K562 (cell line): ENCODE measurements at regions not wholly inside any gene's neighbourhood (a gene's known extent, or its start where the extent isn't known, plus 50 kb on each side); places are given as distances from the start of the nearest gene placed in this dataset.

ENCODE experiments used
- ATF4 ChIP-seq: fragments of 450-650 bp; formaldehyde crosslinking; IDR thresholded peaks from 2 replicates; pipeline ENCODE4 v1.4.0; 2022; ENCODE audit warnings: mild to moderate bottlenecking, moderate library complexity
- BRD4 ChIP-seq: fragments of 200-600 bp; sonication (generic); IDR thresholded peaks from 2 replicates; pipeline ENCODE4 v1.6.1; 2017; ENCODE audit warnings: inconsistent platforms
- CBX2 ChIP-seq: fragments of 200-600 bp; sonication (generic); IDR thresholded peaks from one replicate; pipeline ENCODE4 v1.6.1; 2012; ENCODE audit warnings: mild to moderate bottlenecking, low read length, inconsistent platforms; ENCODE audit not compliant: insufficient read depth, poor library complexity, severe bottlenecking
- ESRRA ChIP-seq: fragments of 450-650 bp; IDR thresholded peaks from 2 replicates; pipeline ENCODE4 v1.6.1; 2014; ENCODE audit warnings: low read depth, mild to moderate bottlenecking, moderate library complexity, borderline replicate concordance
- FOXP1 ChIP-seq: sonication (generic); formaldehyde crosslinking; IDR thresholded peaks from 2 replicates; pipeline ENCODE4 v1.8.0; 2022; ENCODE audit warnings: mild to moderate bottlenecking, missing genetic modification reagents
- PKNOX1 ChIP-seq: fragments of 450-650 bp; IDR thresholded peaks from 2 replicates; pipeline ENCODE4 v1.6.1; 2016
- SP2 ChIP-seq: IDR thresholded peaks from 2 replicates; pipeline ENCODE4 v1.6.1; 2011; ENCODE audit warnings: mild to moderate bottlenecking, low read depth, low read length, moderate library complexity; ENCODE audit not compliant: poor library complexity, severe bottlenecking; ENCODE audit errors: extremely low read depth
- ZBED1 ChIP-seq: IDR thresholded peaks from 2 replicates; pipeline ENCODE4 v1.6.1; 2014
- ZNF140 ChIP-seq: fragments of 250-450 bp; sonication (Bioruptor Pico); IDR thresholded peaks from 2 replicates; pipeline ENCODE4 v1.8.0; 2021; ENCODE audit warnings: moderate library complexity, mild to moderate bottlenecking, inconsistent platforms
- TF ChIP-seq, protein P1 (sequence below): fragments of 250-450 bp; sonication (Bioruptor Pico); IDR thresholded peaks from 2 replicates; pipeline ENCODE4 v1.4.0; 2020; ENCODE audit warnings: mild to moderate bottlenecking, moderate library complexity

DNA sequence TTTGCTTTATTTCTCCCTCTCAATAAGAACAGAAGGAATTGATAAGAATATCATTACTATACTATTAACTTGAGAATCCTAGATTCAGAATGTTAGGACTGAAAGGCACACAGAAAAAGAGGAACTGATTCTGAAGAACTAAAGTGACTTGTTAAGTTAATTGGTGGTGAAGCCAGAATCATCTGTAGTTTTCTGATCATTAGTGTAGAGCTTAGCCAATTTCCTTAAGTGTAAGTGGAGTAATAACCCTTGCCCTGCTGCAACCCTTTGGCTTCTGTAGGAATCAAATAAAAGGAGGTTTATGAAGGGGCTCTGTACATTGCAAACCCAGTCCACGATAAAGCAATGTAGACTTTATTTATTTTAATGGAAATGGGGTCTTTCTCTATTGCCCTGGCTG lies 1186.0 kb downstream of the SORCS3 start (continued):
- TF ChIP-seq CBX2, result no peak
- no peak for TF ChIP-seq ZBED1
- no peak for TF ChIP-seq FOXP1 (CRISPR knock-in tag)
- no peak for TF ChIP-seq ESRRA
- no peak for TF ChIP-seq BRD4
- TF ChIP-seq, protein P1, sequence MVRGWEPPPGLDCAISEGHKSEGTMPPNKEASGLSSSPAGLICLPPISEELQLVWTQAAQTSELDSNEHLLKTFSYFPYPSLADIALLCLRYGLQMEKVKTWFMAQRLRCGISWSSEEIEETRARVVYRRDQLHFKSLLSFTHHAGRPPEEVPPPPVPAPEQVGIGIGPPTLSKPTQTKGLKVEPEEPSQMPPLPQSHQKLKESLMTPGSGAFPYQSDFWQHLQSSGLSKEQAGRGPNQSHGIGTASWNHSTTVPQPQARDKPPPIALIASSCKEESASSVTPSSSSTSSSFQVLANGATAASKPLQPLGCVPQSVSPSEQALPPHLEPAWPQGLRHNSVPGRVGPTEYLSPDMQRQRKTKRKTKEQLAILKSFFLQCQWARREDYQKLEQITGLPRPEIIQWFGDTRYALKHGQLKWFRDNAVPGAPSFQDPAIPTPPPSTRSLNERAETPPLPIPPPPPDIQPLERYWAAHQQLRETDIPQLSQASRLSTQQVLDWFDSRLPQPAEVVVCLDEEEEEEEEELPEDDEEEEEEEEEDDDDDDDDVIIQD (CRISPR knock-in tag), result no peak
- TF ChIP-seq ATF4 (CRISPR knock-in tag), result no peak
- no peak for TF ChIP-seq ZNF140 (CRISPR knock-in tag)
- no peak for TF ChIP-seq PKNOX1
- TF ChIP-seq SP2, result no peak
